Thyroid gland (tissue), 4 donors: ENCODE measurements at regions not wholly inside any gene's neighbourhood (a gene's known extent, or its start where the extent isn't known, plus 50 kb on each side); places are given as distances from the start of the nearest gene placed in this dataset.

ENCODE experiments used
- DNase-seq, 2 donors: peaks; one replicate each; pipeline ENCODE4 v3.0.0-alpha.2; 2019
- H3K27ac ChIP-seq, 3 donors: fragments of 200-600 bp; sonication (generic); 1 replicate in 2 of 3; 2 replicates in 1 of 3; pipeline ENCODE4 v1.5.1; 2016 to 2019; ENCODE audit warnings: mild to moderate bottlenecking in 1 of 3, moderate library complexity in 1 of 3
- H3K27me3 ChIP-seq: fragments of 200-600 bp; sonication (generic); one replicate; pipeline ENCODE4 v1.5.1; 2019
- H3K36me3 ChIP-seq, 2 donors: fragments of 200-600 bp; sonication (generic); one replicate each; pipeline ENCODE4 v1.5.1; 2016 to 2019
- H3K4me1 ChIP-seq, 2 donors: fragments of 200-600 bp; sonication (generic); one replicate each; pipeline ENCODE4 v1.5.1; 2017 to 2019
- H3K4me3 ChIP-seq, 3 donors: fragments of 200-600 bp; sonication (generic); replicated peaks in 1 of 3; 1 replicate in 2 of 3; 2 replicates in 1 of 3; pipeline ENCODE4 v1.5.1; 2016; ENCODE audit warnings: mild to moderate bottlenecking in 1 of 3
- H3K9me3 ChIP-seq: fragments of 200-600 bp; sonication (generic); one replicate; pipeline ENCODE4 v1.5.1; 2017
- POLR2A ChIP-seq, 2 donors: fragments of 450-650 bp; IDR thresholded peaks; one replicate each; pipeline ENCODE4 v1.6.1; 2017; ENCODE audit warnings: antibody characterized with exemption in 2 of 2, mild to moderate bottlenecking in 2 of 2, moderate library complexity in 1 of 2
- WGBS, 2 donors: methylation state at CpG; one replicate each; pipeline ENCODE4 v1.1.5; 2017; 5-methylcytosine and 5-hydroxymethylcytosine counted together
- intact Hi-C: fragments of 100-400 bp; cut with DNase I; formaldehyde crosslinking; loops from one replicate; pipeline ENCODE4 v1.15.1; 2023
- TF ChIP-seq, protein P1 (sequence below), 6 experiments: fragments of 200-600 bp in 3 of 6; fragments of 450-650 bp in 3 of 6; sonication (generic) in 3 of 6; IDR thresholded peaks; one replicate each; pipeline ENCODE4 v1.5.1; 2016 to 2019; ENCODE audit warnings: antibody characterized with exemption in 6 of 6, mild to moderate bottlenecking in 2 of 6, inconsistent platforms in 1 of 6, moderate library complexity in 1 of 6

DNA sequence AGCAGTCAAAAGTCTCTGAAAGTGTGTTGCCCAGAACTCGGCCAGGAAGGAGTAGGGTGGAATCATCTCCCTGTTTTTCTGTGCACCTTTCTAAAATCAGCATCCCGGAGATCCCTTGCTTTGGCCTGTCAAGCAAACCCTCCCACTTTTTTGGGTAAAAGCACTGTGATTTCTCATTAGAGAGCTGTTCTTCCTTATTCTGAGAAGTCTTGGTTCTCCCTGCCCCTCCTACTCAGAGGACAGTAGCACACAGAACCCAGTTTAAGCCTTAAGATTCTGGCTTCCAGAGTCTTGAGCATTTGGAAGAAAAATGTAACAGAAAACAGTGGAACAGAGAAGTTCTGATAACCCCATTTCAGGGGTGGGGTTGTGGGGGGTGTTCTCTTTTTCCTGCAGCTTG lies 52.6 kb upstream of the KATNAL1 start:
- H3K9me3 ChIP-seq = no peaks in the 10 kb centered on the region
- intact Hi-C loops = no loop called here
- TF ChIP-seq POLR2A (IDR thresholded peaks at IDR 0.05) = no peak
- TF ChIP-seq, protein P1, sequence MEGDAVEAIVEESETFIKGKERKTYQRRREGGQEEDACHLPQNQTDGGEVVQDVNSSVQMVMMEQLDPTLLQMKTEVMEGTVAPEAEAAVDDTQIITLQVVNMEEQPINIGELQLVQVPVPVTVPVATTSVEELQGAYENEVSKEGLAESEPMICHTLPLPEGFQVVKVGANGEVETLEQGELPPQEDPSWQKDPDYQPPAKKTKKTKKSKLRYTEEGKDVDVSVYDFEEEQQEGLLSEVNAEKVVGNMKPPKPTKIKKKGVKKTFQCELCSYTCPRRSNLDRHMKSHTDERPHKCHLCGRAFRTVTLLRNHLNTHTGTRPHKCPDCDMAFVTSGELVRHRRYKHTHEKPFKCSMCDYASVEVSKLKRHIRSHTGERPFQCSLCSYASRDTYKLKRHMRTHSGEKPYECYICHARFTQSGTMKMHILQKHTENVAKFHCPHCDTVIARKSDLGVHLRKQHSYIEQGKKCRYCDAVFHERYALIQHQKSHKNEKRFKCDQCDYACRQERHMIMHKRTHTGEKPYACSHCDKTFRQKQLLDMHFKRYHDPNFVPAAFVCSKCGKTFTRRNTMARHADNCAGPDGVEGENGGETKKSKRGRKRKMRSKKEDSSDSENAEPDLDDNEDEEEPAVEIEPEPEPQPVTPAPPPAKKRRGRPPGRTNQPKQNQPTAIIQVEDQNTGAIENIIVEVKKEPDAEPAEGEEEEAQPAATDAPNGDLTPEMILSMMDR (IDR thresholded peaks at IDR 0.05) = no peak
- no peak overlapping the region for H3K4me3 ChIP-seq
- no peaks in the 10 kb centered on the region for H3K36me3 ChIP-seq
- H3K27me3 ChIP-seq = no peaks in the 10 kb centered on the region
- H3K27ac ChIP-seq = no peak overlapping the region
- H3K4me1 ChIP-seq = peaks cover 12% of the 10 kb centered on the region in 2 donors
- no peak for DNase-seq
- 93 to 99% methylated on average over 2 of the region's 2 CpGs for WGBS, 2 donors

DNA sequence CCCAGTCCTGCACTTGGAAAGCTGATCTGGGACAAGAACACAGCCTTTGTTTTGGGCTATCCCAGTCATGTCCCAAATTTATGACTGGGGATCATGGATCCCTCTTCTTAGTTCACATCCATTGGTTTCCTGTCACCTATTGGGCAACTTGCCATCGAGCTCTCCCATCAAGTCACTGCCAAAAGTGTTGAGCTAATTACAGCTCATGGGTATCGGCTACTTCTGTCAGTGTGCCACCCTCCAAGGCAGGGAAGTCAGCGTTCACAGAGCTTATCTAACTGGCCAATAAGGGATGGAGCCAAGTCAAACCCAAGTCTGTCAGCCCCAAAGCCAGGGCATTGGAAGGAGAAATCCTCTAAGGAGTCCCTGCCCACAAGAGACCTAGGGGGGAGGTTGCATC lies 53.2 kb upstream of the KATNAL1 start:
- no peaks in the 10 kb centered on the region for H3K9me3 ChIP-seq
- no peak overlapping the region for H3K27ac ChIP-seq
- WGBS, 2 donors = 89 to 96% methylated on average over 3 of the region's 3 CpGs
- TF ChIP-seq POLR2A (IDR thresholded peaks at IDR 0.05) = no peak
- TF ChIP-seq, protein P1 (IDR thresholded peaks at IDR 0.05) = no peak
- H3K4me1 ChIP-seq = peaks cover 14 to 18% of the 10 kb centered on the region in 2 donors
- intact Hi-C loops = no loop called here
- no peaks in the 10 kb centered on the region for H3K27me3 ChIP-seq
- no peaks in the 10 kb centered on the region for H3K36me3 ChIP-seq
- DNase-seq = no peak
- no peak overlapping the region for H3K4me3 ChIP-seq

DNA sequence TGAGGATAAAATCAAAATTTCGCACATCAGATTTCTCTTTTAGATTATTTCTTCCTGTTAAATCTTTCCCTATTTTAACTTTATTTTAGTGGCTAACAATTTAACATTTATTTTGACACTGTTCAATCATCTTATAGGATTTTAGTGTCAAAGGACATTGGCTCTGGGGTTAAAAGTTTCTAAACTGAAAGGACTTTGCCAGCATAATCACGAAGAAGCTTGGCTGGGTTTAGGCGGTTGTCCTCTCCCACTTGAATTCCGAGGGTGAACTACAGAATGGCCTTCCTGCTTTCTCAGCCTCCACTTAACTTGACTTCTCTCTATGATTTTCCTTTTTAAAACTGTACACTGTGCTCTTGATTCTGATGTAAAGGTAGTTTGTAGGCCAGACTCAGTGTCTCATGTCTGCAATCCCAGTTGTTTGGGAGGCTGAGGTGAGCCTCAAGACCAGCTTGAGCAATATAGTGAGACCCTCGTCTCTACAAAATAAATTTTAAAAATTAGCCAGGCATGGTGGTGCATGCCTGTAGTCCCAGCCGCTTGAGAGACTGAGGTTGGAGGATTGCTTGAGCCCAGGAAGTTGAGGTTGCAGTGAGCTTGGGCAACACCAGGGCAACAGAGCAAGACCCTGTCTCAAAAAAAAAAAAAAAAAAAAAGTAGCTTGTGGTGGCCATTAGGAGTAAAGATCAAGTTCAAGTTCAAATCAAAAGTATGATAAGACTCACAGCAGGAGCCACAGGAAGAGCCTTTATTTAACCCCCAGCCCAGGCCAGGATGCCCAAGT lies 54.8 kb upstream of the KATNAL1 start:
- no peak for DNase-seq
- H3K4me1 ChIP-seq = peaks cover 14 to 18% of the 10 kb centered on the region in 2 donors
- H3K4me3 ChIP-seq = no peak overlapping the region
- intact Hi-C loops = no loop called here
- no peaks in the 10 kb centered on the region for H3K9me3 ChIP-seq
- 81 to 88% methylated on average over 6 of the region's 6 CpGs for WGBS, 2 donors
- TF ChIP-seq, protein P1 (IDR thresholded peaks at IDR 0.05) = no peak
- no peak for TF ChIP-seq POLR2A (IDR thresholded peaks at IDR 0.05)
- H3K36me3 ChIP-seq = no peaks in the 10 kb centered on the region
- H3K27me3 ChIP-seq = no peaks in the 10 kb centered on the region
- H3K27ac ChIP-seq = no peak overlapping the region

GRCh38 chr13:30362869-30363268 lies 55.5 kb upstream of the KATNAL1 start:
- Histone ChIP-seq H3K27ac (no peak overlapping the region), H3K27me3 (no peaks in the 10 kb centered on the region), H3K4me1 (peaks cover 14 to 18% of the 10 kb centered on the region in 2 donors), H3K4me3 (no peak overlapping the region), H3K9me3 (no peaks in the 10 kb centered on the region), H3K36me3 (no peaks in the 10 kb centered on the region)
- intact Hi-C loops = no loop called here
- DNase-seq = no peak
- 78 to 86% methylated on average over 12 of the region's 12 CpGs for WGBS, 2 donors
- no peak for TF ChIP-seq POLR2A (IDR thresholded peaks at IDR 0.05)

GRCh38 chr13:30363725-30364124 lies 56.4 kb upstream of the KATNAL1 start:
- no peaks in the 10 kb centered on the region for H3K27me3 ChIP-seq
- intact Hi-C loops = no loop called here
- 84 to 87% methylated on average over 5 of the region's 5 CpGs for WGBS, 2 donors
- H3K4me3 ChIP-seq = no peak overlapping the region
- H3K4me1 ChIP-seq = peaks cover 14 to 18% of the 10 kb centered on the region in 2 donors
- TF ChIP-seq, protein P1 (IDR thresholded peaks at IDR 0.05) = no peak
- no peak for TF ChIP-seq POLR2A (IDR thresholded peaks at IDR 0.05)
- no peak for DNase-seq
- H3K27ac ChIP-seq = no peak overlapping the region
- no peaks in the 10 kb centered on the region for H3K9me3 ChIP-seq
- H3K36me3 ChIP-seq = no peaks in the 10 kb centered on the region
